Endothelial cell of umbilical vein (primary cell): ENCODE measurements at regions not wholly inside any gene's neighbourhood (a gene's known extent, or its start where the extent isn't known, plus 50 kb on each side); places are given as distances from the start of the nearest gene placed in this dataset.

ENCODE experiments used
- EZH2 ChIP-seq: IDR thresholded peaks from 2 replicates; pipeline ENCODE4 v1.6.1; 2012; ENCODE audit warnings: borderline replicate concordance, low read depth, mild to moderate bottlenecking, moderate library complexity, low read length, inconsistent platforms; ENCODE audit not compliant: severe bottlenecking
- MAX ChIP-seq: IDR thresholded peaks from 2 replicates; pipeline ENCODE4 v1.6.1; 2011; ENCODE audit not compliant: insufficient read depth, insufficient read length
- POLR2A ChIP-seq: IDR thresholded peaks from 2 replicates; pipeline ENCODE4 v1.6.1; 2012; ENCODE audit warnings: low read depth, mild to moderate bottlenecking, control low read depth, low read length
- POLR2AphosphoS5 ChIP-seq: IDR thresholded peaks from 2 replicates; pipeline ENCODE4 v1.6.1; 2012; ENCODE audit warnings: low read depth, mild to moderate bottlenecking, control low read depth, low read length, moderate library complexity; ENCODE audit not compliant: insufficient read depth
- TF ChIP-seq, protein P1 (sequence below), 2 donors: IDR thresholded peaks; 1 replicate in 1 of 2; 2 replicates in 1 of 2; pipeline ENCODE4 v1.5.1; 2011; ENCODE audit warnings: low read length in 2 of 2, mild to moderate bottlenecking in 2 of 2, moderate library complexity in 2 of 2, control low read depth in 1 of 2, inconsistent platforms in 1 of 2, low read depth in 1 of 2; ENCODE audit not compliant: insufficient read depth in 1 of 2; ENCODE audit errors: extremely low read depth in 1 of 2

- TF ChIP-seq MAX (no peak), EZH2 (no peak), POLR2AphosphoS5 (no peak), POLR2A (no peak)
- TF ChIP-seq, protein P1, sequence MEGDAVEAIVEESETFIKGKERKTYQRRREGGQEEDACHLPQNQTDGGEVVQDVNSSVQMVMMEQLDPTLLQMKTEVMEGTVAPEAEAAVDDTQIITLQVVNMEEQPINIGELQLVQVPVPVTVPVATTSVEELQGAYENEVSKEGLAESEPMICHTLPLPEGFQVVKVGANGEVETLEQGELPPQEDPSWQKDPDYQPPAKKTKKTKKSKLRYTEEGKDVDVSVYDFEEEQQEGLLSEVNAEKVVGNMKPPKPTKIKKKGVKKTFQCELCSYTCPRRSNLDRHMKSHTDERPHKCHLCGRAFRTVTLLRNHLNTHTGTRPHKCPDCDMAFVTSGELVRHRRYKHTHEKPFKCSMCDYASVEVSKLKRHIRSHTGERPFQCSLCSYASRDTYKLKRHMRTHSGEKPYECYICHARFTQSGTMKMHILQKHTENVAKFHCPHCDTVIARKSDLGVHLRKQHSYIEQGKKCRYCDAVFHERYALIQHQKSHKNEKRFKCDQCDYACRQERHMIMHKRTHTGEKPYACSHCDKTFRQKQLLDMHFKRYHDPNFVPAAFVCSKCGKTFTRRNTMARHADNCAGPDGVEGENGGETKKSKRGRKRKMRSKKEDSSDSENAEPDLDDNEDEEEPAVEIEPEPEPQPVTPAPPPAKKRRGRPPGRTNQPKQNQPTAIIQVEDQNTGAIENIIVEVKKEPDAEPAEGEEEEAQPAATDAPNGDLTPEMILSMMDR (IDR thresholded peaks at IDR 0.05; ENCODE audit: extremely low read depth in 1 of 2, insufficient read depth in 1 of 2, low read depth in 1 of 2, low read length in 2 of 2), result no peak
Observed at GRCh38 chr3:839981-840380, 252.8 kb upstream of the CNTN6 start.
